ENCODE measurements at regions not wholly inside any gene's neighbourhood (a gene's known extent, or its start where the extent isn't known, plus 50 kb on each side); places are given as distances from the start of the nearest gene placed in this dataset.
"Not testable (repeated sequence)": the region's sequence is repeated elsewhere in the genome, so short reads cannot be mapped to it uniquely, and the experiment has no call there.

DNA sequence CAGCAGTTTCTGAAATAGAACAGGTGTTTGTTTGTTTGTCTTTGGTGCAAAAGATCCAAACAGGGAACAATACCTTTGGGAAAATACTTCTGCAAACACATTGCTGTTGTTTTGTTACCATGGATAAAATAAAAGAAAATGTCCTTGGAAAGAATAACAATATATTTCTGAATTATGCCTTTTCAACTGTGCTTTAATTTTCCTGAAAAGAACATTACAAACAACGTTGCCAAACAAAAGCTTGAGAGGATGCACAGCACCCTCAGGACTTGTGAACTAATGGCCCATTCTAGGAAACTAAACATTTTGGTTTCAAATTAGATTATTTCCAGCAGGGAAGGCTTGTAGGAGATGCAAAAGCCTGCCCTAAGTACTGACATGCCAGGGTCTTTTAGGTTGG is 967.2 kb downstream of the TLE4 start:
- no peak for DNase-seq (ENCODE audit: low spot score)

GRCh38 chr9:80522465-80522864 is 950.7 kb downstream of the TLE4 start:
- no peak for DNase-seq (ENCODE audit: low spot score)

- no peak for DNase-seq (ENCODE audit: low spot score)
Measured at GRCh38 chr9:80521151-80521550, 949.4 kb downstream of the TLE4 start.

GRCh38 chr9:80520231-80520630 is 948.5 kb downstream of the TLE4 start:
- no peak for DNase-seq (ENCODE audit: low spot score)

- DNase-seq (ENCODE audit: low spot score): no peak
Measured at GRCh38 chr9:80518441-80518840, 946.7 kb downstream of the TLE4 start.

- DNase-seq (ENCODE audit: low spot score): no peak
Measured at GRCh38 chr9:80516679-80517078, 944.9 kb downstream of the TLE4 start.

GRCh38 chr9:80509358-80509757 is 937.6 kb downstream of the TLE4 start:
- no peak for DNase-seq (ENCODE audit: low spot score)

DNA sequence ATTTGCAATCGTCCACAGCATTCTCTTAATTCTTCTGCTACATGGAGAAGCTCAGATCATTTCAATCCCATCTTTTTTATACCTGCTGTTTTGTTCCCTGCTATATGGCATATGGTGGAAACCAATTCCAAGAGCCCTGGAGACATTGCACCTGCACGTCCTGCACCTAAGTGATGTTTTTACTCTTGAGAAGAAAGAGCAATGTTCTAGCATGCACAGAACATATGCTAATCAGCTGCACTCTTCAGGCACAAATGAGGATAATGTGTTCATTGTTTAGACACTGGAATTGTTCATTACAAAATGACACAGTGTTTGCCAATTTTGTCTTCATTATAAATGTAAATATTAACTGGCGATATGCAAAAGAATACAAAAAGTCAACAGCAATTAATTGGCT is 935.8 kb downstream of the TLE4 start:
- DNase-seq (ENCODE audit: low spot score): no peak

DNA sequence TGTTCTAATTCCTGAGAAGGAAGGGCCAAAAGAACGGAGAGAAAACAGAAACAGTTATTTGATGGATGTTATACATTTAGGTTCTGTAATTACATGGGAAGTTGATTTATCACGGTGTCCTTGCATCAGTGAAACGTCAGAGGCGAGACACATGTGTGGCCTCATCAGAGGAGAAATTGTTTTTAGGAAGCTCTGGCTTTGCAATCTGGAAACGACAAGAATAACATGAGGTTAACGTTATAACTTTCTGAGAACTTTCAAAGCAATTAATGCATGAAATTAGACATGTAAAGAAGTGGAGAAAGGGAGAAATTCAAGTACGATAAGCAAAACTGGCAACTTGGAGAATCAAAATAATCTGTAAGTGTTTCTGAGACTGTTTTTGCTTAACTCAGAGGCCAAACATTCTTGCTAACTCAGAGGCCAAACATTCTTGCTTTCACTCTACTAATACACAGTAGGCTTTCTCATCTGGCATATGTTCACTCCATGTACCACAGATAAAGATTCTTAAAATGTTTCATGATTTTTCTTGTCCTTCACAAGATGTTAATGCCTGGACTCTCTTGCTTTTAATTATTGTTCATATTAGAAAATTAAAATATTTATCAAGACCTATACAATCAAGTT is 933.0 kb downstream of the TLE4 start:
- no peak for DNase-seq (ENCODE audit: low spot score)

DNA sequence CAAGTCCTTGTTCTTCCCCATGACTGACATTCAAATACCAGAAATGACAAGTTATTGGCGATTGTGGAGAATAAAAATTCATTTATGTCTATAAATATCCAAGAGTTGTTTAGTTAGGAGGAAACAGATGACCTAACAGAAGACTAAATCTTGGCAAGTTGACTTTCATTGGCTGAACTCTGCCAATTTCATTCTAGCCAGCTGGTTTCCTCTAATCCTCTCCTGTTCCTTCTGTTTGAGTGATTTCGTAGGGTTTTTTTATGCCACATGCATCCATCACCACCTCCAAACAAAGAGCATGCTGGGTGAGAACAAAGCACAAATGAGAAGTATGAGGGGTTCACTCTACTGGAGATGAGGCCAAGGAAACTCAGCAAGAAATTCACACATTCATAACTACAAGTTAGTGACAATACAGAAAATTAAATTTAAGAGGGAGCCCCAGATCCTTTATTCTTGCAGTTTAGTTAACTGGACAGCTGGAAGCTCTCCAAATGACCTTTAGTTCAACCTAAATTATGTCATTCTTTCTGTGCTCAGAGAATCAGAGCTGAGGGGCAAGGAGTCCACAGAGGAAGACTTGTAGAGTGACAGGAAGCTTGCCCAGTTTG is 932.0 kb downstream of the TLE4 start:
- DNase-seq (ENCODE audit: low spot score): no peak

DNA sequence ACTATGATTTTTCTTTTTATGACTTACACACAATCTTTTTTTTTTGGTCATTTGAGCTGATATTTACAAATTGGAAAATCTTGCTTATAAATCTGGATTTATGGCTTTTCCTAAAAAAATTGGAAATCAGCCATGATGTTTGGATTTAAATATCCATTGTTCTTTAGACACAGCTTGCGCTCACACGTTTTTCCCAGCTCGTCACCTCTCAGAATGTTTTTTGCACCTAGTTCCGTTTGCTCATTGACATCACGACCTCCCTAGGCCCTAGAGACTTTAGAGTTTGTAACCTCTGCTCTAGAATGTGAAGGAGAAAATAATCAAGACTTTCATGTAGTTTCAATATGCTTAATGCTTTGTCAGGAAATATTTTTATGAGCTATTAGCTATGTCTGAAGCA is 930.5 kb downstream of the TLE4 start:
- DNase-seq (ENCODE audit: low spot score): no peak

DNA sequence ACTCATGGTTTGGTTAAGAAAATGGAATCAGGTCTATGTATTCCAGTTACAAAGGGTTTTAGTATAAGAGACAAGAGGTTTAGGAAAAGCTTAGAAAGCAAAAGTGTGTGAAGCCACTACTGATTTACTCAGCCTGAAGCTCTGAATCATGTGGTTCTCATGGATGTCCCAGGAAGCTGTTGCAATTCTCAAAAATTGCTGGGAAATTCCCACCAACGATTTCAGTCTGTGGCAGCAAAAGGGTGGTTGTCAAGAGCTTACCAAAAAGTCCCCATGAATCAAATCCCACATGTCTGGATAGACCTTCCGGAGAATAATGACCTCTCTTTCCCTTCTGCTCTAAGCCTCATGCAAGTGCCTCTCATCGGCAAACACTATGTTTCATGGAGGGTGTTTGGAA is 929.9 kb downstream of the TLE4 start:
- DNase-seq (ENCODE audit: low spot score): no peak

- DNase-seq (ENCODE audit: low spot score): no peak
Measured at GRCh38 chr9:80500300-80500699, 928.5 kb downstream of the TLE4 start.

DNA sequence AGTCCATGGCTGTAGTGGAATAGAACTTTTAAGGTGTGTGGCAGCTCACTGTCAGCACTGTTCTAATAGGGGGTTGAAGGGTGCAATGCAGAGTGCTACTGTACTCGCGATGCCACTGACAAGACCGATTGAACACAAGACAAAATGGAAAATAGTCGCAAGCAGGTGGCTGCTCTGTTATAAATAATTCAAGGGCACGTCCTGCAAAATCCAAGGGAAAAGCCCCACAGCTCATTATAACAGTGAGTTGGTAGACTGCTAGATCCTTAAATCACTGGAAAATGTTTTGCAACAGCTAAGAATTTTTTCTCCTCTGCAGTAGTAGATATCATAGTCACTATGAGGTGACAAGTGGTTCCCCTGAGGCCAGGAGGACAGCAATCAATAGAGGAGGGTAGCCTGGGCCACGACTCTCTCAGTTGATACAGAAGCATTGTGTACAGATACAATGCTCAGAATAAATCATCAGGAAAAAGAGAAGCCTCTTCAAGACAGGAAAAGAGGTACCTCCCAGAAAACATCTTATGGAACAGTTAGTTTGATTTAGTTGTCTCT is 926.3 kb downstream of the TLE4 start:
- DNase-seq (ENCODE audit: low spot score): no peak

GRCh38 chr9:80496901-80497556 is 925.3 kb downstream of the TLE4 start:
- no peak for DNase-seq (ENCODE audit: low spot score)

GRCh38 chr9:80493258-80493657 is 921.5 kb downstream of the TLE4 start:
- no peak for DNase-seq (ENCODE audit: low spot score)

GRCh38 chr9:80492221-80492620 is 920.5 kb downstream of the TLE4 start:
- no peak for DNase-seq (ENCODE audit: low spot score)

DNA sequence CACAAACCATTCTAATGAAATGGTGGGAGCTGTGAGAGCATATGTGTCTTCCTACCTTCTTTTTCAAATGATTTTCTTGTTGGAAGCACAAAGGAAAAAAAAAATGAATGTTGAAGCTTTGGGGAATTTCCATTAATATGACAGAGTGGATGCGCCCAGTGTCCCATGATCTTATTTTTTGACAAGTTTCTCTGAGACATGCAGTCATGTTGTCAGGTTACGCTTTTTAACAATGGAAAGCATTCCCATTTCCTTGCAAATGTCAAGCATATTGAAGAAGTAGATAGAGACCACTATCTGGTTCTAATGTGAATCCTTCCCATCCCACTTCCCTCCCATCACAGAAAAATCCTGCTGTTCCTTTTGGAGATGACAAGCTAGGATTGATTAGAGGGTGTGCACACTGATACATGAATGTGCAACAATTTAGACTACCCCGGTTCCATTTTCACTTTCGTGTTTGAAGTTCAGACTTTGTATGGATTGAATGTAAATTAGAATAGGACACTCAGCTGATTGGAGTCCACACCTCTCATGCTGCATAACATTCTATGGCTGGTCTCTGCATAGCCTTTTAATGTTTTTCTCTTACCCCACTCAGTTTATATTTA is 919.4 kb downstream of the TLE4 start:
- no peak for DNase-seq (ENCODE audit: low spot score)

DNA sequence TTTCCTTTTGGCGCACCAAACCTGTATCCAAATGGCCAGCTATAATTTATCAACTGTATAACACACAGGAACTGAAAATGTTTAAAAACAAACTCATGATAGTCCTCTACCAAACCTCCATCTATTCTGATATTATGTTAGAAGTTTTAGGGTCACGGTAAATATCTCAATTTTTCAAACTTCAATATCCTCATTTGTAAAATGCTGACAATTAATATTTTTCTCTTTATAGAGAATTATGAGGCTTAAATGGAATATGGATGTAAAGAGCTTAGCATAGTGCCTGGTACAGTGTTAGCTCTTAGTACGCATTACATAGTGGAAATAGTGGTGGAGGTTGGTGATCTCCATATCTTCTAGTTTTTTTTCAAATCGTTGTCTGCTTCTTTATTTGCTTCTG is 917.6 kb downstream of the TLE4 start:
- no peak for DNase-seq (ENCODE audit: low spot score)

DNA sequence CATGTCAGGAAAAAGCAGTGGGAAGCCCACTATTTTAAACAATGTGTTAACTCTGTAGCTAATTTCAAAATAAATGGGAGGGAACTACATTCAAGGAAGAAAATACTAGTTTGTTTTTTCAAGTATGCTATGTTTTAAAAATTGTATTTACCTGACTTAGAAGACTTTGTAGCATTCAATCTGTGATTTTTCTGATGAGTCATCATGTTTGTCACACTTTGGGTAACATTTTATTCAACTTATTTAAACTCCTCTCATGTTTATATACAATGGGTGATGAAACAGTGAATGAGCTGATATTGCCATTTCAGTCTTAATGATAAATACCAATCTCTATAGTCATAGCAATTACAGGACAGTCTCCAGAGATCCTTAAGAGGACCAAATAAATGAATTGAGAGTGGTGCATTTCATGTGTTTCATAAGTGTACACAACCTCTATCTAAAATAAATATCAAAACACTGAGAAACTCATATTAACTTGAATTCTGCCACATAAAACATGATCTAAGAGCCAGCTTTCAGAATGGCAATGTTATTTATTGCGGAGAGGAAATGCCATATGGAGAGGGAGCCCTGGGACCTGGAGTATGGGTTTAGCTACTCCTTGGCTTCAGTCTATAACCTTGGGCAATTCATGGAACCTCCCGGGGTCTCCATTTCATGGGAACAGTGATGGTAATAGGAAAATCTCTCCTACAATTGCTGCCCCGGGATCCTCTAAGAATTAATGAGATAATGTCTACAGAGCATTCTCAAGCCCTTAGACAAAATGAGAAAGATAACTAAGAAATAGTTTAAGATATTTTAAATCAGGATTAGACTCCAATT is 913.9 kb downstream of the TLE4 start:
- no peak for DNase-seq (ENCODE audit: low spot score)

- not testable (repeated sequence) for DNase-seq (ENCODE audit: low spot score)
Measured at GRCh38 chr9:80482251-80482650, 910.5 kb downstream of the TLE4 start.

GRCh38 chr9:80467632-80468031 is 895.9 kb downstream of the TLE4 start:
- DNase-seq (ENCODE audit: low spot score): no peak

Measured in hematopoietic multipotent progenitor cell treated with erythropoietin and hydrocortisone succinate and interleukin-3 and kit ligand, for 15 days (in vitro differentiated cells).